ENCODE measurements at regions not wholly inside any gene's neighbourhood (a gene's known extent, or its start where the extent isn't known, plus 50 kb on each side); places are given as distances from the start of the nearest gene placed in this dataset.

DNA sequence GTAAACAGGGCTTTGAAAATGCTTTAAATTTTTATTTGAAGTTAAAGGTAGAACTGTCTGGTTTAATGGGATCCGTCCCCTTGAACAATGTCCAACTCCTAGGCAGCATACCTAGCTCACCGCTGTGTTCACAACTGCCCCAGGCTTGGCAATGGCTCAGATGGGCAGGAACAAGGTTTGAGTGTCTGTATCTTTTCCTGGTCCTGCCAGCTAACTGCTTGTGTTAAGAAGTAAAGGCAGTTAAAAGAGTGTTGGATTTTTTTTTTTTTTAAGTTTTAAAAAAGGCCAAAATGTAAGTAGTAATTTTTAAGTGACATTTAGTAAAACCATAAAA lies 66.7 kb upstream of the FNDC3A start:
- no peak overlapping the region for H3K4me3 Mint-ChIP-seq
- no peak overlapping the region for H3K27ac Mint-ChIP-seq
- no peak for ATAC-seq
- no peaks in the 10 kb centered on the region for H3K4me1 Mint-ChIP-seq
- no peaks in the 10 kb centered on the region for H3K9me3 Mint-ChIP-seq
- no peaks in the 10 kb centered on the region for H3K36me3 Mint-ChIP-seq
- peaks cover 26% of the 10 kb centered on the region for H3K27me3 Mint-ChIP-seq

DNA sequence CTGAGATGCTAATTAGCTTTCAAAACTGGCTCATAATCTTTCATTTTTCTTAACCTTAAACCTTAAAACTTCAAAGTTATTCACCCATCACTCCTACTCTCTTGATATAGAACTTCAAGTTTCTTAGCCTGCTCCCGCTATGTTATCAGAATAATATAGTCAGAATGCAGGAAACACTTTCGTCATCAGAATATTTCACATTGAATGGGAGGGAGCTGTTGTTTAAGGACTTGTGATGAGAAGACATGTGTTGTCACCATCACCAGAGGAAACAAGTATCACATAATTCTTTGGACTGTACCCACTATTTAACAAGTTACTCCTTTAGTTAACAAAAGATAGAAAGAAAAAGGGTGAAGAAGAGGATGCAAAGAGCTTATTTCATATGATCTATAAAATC lies 65.0 kb upstream of the FNDC3A start:
- ATAC-seq = no peak
- no peaks in the 10 kb centered on the region for H3K9me3 Mint-ChIP-seq
- no peak overlapping the region for H3K27ac Mint-ChIP-seq
- no peak overlapping the region for H3K4me3 Mint-ChIP-seq
- no peaks in the 10 kb centered on the region for H3K36me3 Mint-ChIP-seq
- no peaks in the 10 kb centered on the region for H3K4me1 Mint-ChIP-seq
- H3K27me3 Mint-ChIP-seq = peaks cover 33% of the 10 kb centered on the region

DNA sequence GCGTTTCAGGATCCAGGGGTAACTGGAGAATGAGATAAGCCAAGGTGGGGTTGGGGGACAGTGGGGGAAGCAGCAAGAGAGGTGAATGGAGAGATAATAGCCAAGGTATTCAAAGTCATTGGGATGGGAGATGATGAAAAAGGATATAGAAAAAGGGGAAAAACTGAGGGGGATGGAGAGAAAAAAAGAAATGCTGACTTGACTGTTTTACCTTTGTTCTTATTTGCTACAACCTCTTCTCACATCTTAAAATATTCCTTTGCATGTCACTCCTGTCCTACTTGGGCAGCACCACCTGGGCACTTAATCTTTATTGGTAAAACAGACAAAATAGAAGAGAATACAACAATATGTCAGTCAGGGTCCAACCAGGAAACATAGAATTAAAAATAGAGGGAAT lies 56.0 kb upstream of the FNDC3A start:
- Mint-ChIP-seq H3K4me1 (no peaks in the 10 kb centered on the region), H3K4me3 (no peak overlapping the region)

DNA sequence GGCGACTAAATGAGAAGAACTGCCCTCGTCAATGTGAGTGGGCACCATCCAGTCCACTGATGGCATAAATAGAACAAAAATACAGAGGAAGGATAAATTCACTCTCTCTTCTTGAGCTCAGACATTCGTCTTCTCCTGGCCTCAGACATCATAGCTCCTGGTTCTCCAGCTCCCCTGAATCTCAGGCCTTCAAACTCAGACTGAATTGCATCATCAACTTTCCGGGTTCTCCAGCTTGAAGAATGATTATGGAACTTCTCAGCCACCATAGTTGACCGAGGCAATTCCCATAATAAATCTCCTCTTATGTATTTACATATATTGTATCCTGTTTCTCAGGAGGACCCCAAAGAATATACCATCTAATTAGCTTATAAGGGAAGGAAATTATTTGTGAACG lies 55.0 kb upstream of the FNDC3A start:
- Mint-ChIP-seq H3K9me3 (peaks cover 2% of the 10 kb centered on the region), H3K4me1 (no peaks in the 10 kb centered on the region), H3K27me3 (peaks cover 42% of the 10 kb centered on the region), H3K27ac (no peak overlapping the region), H3K4me3 (no peak overlapping the region), H3K36me3 (no peaks in the 10 kb centered on the region)
- ATAC-seq = no peak

More for the DNA sequence above, 56.0 kb upstream of the FNDC3A start:
- Mint-ChIP-seq H3K27me3 (peaks cover 50% of the 10 kb centered on the region), H3K36me3 (no peaks in the 10 kb centered on the region), H3K9me3 (peaks cover 2% of the 10 kb centered on the region), H3K27ac (no peak overlapping the region)
- no peak for ATAC-seq

DNA sequence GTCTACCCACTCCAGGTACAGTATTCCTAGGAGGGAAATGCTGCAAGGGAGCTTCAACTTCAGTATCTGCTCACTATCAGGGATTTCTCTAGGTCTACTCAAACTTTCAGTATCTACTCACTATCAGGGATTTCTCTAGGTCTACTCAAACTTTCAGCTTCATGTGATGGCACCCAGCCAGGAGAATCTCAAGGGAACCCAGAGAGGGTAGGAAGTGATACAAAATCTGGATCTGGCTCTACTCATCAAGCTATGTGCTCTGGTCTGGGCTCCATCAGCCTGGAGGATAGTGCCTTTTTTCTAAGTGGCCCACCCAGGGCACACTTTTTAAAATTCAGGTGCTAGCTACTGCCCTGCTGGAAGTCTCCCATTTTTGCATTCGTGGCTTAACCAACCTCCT lies 52.3 kb upstream of the FNDC3A start:
- no peak for ATAC-seq
- Mint-ChIP-seq H3K36me3 (no peaks in the 10 kb centered on the region), H3K4me1 (no peaks in the 10 kb centered on the region), H3K27me3 (peaks cover 25% of the 10 kb centered on the region), H3K9me3 (no peaks in the 10 kb centered on the region), H3K27ac (no peak overlapping the region), H3K4me3 (no peak overlapping the region)

DNA sequence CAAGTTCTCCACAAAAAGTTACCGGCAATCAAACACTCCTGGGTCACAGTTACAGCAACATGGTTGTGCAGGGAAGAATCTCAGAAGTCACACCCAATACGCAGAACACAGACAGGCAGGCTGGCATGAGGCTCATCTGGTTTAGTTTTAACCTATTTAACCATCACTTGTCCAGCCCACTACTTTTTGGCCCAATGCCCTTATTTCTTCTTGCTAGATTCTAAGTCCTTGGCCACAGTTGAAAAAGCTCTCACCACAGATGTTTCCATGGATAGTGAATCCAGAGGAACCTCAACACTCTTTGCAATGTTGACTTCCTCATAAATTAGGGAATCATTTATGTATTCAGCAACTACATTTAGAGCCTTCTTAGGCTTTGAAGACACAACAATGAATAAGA lies 50.7 kb upstream of the FNDC3A start:
- no peak overlapping the region for H3K4me3 Mint-ChIP-seq
- peaks cover 9% of the 10 kb centered on the region for H3K27me3 Mint-ChIP-seq
- no peaks in the 10 kb centered on the region for H3K9me3 Mint-ChIP-seq
- no peak for ATAC-seq
- no peaks in the 10 kb centered on the region for H3K4me1 Mint-ChIP-seq
- H3K27ac Mint-ChIP-seq = no peak overlapping the region
- no peaks in the 10 kb centered on the region for H3K36me3 Mint-ChIP-seq

Data from stimulated activated memory B cell treated with anti-CD40 and anti-IgM and Interleukin-4, amounts not matched to agents 10 μg/mL and 1 μg/mL and 100 μg/mL, for 72 hours (primary cell).